ENCODE measurements at regions not wholly inside any gene's neighbourhood (a gene's known extent, or its start where the extent isn't known, plus 50 kb on each side); places are given as distances from the start of the nearest gene placed in this dataset.

DNA sequence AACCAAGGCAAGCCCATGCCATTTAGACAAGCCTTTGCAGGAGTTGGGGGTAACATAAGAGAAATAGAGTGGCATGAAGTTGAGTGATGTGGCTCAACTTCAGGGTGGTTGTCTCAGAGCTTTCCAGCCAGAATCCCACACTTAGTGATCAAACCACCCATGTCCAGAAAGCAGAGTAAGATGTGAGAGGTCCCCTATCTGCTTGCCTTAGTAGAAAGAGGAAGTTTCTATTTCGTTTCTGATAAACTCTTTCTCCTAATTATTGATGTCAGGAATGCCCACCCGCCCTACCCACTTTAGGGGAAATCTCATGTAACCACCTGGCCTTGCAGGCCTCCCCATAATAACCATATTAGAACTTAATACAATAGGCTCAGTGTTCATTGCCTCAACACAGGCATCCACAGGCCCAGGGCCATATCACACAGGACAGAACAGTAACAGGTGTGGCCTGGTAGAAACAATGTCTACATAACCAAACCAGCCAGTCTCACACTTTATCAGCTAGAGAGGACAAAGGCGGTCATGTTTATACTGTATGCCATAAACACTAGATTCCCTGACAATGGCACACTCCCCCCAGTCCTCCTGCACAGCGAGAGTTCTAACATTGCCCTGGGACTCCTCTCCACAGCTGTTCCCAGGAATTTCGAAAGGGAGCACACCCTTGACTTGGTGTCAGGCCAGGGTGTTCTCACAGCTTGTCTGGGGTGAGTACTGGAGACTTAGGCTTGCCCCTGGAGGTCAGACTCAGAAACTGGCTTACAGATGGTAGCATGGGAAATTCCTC, 364.4 kb downstream of the CXCL12 start:
- no peak for DNase-seq

DNA sequence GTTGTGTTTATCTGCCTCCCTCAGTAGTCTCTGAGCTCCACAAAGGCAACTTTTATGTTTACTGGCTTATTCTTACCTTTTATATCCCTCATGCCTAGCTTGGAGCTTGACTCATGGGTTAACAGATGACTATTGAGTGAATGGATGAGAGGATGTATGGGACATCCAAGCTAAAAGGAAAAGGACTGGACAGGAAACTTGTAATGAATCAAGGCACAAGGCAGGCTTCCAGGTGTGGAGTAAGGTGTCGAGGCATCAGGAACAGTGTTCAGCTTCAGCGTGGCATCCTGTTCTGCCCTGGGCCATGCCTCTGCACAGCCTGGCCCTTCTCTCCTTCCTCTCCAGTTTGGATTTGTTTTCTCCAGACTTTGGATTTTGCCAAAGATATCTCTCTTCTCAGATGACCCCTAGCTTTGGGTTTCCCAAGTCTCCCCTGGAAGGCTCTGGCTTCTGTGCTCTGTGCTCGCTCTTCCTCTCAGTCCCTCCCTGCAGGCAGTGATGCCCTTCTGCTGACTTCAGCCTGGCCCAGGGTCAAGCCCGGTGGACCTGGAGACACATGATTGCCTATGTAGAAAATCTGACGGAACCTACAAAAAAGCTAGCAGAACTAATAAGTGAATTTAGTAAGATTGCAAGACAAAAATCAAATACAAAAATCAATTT, 367.3 kb downstream of the CXCL12 start:
- no peak for DNase-seq

DNA sequence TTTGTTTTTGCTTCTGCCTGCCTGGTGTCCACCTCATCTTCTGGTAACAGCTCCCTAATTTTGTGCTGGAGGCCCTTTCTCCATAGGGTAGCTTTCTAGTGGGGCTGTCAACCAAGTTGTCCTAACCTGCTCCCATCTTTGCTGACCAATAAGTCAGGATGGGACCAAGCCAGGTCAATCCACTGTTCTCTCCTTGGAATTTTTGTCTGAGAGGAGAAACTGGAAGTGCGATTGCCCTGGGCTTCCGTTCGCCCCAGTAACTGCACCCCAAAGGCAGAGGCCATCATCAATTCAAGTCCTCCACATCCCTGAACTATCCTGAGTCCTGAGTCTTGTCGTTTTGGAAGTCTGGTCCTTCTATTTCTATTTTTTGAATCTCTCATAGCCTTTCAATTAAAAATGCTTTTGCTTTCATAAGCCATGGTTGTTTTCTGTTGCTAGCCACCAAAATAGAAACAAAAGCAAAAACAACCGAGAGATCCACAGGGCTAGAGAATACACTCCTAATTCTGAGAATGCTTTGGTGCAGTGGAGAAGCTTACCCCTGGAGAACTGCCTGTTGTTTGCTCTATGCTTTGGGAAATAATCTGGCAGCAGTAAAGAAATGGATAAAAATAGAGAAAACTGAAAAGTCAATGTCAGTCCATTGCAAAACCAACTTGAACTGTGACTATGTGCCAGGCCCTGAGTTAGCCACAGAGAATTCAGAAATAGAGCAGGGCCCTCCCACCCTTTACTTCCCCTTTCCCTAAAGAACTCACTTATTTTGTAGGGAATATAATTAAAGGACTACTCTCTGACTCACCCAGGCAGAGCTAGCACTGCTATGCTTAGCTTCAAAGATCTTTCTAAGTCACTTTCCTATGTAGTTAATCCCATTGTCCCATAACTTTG, 368.1 kb downstream of the CXCL12 start:
- DNase-seq: no peak

DNA sequence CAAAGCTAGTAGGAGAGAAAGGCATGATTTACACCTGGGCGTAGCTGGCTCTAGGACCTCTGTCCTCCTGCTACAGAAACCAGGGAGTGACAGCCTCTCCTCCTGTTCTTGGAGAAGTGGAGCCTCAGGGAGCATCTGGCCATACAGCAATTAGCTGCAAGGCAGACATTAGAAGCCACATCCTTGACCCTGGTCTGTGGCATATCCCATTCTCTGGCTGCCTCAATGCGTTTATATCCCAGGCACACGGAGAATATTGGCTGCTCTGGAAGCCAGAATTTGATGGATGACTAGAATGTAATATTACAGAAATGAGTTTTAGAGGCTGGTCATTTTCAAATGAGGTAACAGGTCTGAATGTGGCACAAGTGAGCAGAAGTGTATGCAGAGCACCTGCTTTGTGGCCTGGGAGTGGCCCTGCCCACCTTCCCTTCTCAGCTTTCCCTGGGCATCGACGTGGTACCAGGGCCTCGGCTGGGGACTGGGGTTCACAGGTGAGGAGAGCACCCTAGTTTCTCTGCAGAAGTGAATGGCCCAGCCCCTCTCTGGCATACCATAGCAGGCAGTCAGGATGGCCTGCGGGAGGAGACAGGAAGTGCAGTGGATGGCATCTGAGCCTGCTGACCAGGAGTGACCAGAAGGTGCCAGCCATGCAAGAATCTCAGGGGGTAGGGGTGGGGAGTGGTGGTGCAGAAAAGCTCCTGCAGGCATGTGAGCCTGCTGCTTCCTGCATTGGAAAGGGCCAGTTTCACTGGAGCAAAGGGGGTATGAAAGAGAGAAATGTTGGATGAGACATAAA, 367.2 kb upstream of the ZNF32 start:
- no peak for DNase-seq

DNA sequence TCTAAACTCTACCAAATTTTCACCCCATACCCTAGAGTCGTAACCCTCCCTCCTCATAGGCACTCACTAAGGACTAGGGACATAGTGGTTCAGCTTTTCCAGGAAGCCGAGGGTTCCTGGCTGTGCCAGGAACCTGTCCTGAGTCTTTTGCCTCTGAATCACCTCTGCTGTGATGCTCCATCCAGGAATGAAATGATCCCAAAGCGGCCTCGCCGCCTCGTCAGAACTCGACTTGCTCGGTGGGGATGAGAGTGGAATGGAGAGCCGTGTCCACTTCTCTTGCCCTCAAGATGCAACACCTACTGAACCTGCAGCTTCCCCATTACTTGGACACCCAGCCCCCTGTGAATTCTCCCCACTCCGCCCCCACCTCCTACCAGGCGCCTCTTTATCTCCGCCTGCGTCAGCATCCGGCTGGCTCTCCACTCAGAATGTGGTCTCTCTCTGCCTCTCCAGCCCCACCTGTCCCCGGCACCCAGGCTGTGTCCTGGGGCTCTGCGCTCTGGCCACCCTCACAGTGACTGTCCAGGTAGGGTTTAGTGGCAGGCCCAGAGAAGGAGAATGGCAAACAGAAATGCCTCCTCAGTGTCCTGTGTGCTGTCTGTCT, 366.1 kb upstream of the ZNF32 start:
- DNase-seq: no peak

DNA sequence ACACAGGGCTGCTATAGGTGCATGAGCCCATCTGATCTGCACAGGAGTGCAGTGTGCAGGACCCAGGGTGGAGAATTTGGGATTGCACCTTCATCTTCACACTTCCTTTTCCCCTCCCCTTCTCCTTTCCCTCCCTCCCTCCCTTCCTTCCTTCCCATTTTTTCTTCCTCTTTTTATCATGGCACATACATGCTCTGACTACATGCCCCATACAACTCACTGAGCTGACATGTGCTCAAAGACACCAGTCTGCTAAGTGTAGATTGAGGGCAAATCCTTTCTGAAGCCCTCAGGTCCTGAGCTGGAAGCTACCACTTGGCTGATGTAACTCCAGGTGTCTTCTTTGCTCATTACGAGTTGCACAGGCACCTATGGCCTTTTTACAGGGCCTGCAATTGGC, 365.3 kb upstream of the ZNF32 start:
- no peak for DNase-seq

DNA sequence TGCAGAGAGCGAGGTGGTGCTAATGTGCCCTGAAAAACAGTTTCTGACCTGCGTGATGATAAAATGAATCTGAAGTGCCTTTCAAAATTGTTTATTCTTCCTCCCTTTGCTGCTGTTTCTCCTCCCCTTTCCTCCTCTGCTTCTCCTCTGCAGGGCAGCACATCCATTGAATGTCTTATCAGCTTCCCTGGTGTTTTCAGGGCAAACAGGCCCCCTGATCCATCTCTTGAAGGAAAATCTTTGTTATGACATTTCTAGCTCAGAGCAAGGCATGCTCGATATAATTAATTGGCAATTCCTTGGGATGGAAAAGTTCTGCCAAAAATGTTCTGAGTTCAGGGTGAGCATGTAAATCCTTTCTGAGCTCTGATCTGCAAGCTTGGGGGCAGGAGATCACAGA, 364.2 kb upstream of the ZNF32 start:
- no peak for DNase-seq

DNA sequence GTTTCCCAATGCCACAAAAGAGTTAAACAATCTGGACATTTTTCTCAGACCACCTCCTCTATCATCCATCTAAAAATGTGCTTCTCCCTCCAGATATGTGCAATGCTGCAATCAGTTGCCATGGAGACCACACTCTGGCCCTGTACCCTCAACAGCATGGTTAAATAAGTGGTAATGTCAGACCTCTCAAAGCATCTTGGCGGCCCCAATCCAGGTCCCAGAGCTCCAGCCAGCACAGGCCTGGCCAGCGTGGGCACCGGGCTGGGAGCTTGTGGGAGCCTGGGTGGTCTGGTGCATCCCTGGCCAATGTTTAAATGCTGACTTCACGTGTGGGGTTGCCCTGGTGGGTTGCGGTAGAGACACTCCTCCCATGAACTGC, 362.9 kb upstream of the ZNF32 start:
- DNase-seq: no peak

DNA sequence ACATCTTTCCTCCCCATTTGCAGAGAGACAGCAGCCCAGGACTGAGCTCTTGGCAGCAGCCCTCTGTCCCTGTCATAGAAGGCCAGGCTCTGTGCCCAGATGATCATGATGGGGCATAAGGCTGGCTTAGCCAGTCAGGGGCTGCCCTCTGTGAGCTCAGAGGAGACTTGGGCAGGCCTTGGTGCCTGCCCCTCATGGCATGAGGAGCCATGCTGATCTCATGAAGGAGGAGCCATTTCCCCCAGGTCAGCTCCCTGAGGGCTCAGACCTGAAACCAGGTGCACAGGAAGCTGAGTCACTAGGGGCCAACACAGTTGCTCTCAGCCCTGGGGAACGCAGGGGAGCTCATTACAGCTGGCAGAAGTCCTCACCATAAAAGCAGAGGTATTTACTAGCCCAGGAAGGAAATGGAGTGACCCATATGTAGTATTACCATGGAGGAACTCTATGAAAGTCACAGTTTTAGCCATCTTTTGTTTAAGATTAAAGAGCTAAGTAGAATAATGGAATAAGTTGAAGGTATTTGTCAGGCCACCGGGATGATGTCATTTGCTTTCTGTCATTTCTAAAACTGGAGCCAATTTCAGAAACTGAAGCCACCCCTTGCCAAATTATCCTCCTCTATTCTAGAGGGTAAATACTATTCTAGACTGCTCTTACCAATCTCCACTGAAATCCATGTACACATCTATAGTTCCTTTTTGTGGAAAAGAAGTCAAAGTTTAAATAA, 362.4 kb upstream of the ZNF32 start:
- DNase-seq: no peak

DNA sequence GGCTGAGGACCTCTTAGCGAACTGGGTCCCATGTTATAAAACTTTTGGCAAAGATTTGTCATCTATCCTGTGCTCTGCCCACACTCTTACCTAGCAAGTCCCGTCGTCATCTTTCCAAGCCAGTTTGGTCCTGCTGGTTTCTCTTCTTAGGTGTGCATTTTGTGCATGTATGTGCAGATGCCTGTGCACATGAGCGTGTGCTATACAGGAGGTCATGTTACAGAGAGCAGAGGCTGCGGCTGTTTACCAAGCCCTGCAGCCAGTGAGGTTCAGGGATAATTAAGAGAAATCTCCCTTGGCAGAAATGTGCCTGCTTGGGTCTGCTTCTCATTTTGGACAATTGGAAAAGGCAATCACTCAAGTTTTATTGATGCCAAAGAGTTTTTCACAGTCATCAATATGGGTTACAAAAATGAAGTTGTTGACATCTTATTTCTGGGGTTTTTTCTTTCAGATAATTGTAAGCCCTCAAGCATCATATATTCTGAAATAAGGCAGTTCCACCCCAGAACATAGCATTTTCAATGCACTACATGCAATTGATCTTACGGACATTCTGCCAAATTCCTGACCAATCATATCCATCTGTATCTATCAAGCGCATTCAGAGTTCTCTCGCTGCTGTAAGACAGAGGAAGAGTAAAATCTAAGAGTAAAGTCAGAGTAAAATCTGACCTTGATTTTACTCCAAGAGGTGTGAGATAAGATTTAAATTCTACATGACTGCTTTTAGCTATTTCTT, 361.4 kb upstream of the ZNF32 start:
- DNase-seq: peak; percentile 22

DNA sequence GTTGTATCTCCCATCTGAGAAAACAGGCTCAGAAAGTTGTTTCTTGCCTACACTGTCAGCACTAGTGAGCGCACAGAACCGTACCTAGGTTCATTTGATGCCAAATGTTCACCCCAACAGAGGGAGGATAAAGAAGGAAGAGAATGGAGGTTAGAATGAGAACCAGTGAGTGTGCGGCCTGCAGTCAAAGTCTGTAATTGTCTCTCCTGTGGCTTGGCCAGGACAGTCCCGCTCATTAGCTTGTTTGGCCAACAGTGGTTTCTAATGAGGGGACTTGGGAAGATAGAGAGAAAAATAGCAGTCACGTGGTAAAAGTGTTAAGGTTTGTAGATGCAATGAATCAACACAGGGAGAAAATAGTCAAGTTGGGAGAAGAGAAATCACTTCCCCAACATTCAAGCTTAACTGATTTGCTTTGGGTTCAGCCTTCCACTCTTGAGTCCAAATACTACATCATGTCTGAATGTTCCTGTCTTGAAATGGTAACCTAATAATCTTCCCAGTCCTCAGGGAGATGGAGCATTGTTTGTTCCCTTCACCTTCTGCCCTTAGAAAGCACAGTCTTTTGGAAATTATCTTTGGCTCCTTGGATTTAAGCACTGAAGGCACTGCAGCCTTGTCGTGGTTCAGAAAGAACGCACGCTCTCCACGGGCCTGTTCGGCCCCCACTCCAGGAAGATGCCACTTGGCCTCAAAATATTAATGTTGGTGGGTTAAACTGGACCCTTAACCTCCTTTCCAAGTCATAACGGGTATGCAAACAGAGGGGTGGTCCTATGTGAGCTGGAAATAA, 360.4 kb upstream of the ZNF32 start:
- DNase-seq: no peak

DNA sequence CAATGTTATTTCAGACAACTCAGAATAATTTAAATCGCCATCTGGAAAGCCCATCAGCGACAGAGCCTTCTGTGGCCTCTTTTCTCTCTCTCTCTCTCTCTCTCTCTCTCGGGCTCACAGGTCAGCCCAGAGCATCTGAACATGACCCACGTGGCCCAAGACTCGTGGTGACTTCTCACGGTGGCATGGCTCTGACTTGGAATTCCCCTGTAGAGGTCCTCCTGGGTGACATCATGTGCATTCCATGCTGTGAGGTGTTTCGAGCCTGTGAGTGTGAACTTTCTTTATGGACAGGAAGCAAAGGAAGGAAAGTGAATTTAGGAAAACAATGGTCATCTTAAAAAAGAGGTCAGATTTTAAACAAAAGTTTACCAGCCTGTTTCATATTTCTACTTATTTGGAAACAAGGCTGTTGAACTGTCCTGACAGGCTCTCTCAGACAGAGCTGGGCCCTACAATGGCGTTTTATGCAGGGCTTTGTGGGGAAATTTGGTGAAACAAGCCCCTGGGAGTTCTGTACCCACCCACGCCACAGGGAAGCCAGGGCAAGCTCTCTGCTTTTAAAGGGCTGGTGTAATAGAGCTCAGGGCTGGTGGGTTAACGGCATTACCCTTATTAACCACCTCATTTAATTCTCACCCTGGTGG, 359.7 kb upstream of the ZNF32 start:
- DNase-seq: peak; percentile 23

DNA sequence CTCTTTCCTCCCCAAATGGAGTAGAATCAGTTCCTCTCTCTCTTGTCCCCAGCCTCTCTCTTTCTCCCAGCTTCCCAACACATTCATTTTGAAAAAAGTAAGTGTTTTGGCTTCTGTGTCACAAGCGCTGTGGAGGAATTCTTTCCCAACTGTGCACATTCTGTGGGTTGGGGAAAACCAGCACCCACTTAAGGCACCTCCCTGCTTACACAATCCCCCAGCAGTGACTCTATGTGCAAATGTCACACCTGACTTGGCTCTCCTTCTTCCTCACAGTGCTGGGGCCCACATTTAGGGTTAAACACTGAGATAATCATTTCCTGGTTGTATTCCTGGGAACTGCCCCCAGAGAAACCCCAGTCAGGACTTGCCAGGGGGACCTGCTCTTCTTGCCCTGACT, 358.1 kb upstream of the ZNF32 start:
- no peak for DNase-seq

DNA sequence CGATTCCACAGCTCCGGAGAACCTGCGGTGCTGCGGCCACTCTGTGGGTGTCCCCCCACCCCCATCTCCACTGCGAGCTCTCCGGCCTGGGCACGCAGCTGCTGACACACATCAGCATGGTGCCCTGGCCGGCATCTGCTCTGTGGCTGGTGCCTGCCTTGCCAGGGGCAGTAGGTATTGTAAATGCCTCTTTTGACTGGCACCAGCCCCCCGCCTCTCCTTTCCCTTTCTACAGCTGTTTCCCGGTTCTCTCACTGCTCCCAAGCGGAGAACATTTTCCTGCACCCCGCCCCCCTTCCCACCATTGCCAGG, 357.1 kb upstream of the ZNF32 start:
- no peak for DNase-seq

DNA sequence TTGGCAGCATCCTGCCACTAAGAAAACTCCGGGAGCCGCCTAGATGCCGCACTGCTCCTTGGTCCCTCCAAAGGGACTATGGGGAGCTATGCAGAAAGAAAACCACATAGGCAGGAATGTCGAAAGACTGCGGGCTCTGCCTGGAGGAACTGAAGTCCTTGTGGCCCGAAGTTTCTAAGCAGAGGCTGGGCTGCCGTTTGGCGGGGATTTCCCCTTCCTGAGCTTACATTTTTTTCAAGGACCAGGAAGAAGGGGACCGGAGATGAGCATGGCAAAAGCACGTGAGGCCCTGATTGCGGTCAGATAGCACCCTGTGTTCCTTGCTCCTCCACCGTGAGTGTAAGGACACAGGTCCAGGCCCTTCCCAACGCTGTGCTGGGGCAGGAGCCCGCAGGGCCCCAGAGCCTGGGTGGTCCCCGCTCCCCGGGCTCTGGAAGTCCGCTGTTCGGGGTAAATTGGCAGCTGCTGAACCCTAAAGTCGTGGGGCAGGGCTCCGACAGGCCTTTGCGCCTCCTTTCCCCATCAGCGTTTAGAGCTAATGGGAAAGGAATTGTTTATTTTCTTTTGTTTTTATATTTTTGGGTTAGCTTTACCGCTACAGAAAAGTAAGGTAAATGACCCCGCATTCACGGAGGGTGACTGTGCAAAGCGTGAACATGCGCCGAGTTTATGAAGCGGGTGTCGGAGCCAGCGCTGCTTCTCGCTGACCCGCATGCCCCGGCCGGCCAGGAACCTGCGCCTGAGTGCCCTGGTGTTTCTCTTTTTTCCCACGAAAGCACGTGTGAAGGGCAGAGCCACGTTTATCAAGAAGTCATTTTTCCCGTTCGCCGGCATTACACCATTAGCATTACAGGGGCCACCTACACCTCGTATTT, 356.5 kb upstream of the ZNF32 start:
- no peak for DNase-seq

DNA sequence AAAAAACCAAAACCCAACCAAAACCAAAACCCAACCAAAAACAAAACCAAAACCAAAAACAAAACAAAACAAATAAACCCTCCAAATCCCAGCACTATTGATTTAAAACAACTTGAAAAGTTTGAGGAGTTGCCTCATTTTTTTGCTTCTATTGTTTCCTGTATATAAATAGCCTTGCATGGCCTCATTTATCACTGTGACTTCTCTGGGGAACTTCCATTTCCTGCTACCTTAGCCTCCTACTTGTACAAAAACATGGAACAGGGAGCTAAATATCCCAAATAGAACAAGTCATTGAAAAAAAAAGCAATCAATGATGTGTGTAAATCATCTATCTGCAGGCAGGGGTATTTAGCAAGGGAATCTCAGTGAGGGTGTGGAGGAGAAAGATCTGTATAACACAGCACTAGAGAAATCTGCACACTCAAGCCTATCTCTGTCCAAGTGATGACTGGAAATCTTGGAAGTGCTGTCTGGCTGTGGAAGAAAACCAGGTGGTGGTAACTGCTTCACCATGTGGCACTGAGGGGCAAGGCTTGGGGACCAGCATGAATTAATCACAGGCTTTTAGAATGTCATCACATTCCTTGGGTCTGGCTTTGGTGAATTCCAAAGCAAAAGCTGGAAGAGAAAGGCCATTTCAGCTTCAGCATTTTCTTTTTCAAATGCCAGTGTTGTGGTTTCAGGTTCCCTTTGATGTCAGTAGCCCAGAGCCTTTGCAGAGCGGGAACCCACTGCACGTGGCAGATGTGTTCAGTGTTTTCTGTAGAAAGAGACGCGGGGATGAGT, 349.5 kb upstream of the ZNF32 start:
- peak; percentile 92 for DNase-seq

DNA sequence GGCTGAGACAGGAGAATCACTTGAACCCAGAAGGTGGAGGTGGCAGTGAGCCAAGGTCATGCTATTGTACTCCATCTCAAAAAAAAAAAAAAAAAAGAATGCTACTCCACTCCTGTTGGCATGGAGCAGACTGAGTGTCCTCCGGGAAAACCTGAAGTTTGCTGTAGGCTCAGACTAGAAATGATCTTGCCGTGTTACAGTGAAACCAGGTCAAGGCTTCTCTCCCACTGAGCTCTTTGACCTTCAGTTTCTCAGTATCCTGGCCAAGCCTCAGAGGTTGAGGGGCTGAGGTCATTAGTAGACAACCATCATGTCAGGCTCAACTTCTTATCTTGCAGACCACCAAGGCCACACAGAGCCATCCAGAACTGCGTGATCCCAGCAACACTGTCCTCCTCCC, 348.6 kb upstream of the ZNF32 start:
- DNase-seq: no peak

DNA sequence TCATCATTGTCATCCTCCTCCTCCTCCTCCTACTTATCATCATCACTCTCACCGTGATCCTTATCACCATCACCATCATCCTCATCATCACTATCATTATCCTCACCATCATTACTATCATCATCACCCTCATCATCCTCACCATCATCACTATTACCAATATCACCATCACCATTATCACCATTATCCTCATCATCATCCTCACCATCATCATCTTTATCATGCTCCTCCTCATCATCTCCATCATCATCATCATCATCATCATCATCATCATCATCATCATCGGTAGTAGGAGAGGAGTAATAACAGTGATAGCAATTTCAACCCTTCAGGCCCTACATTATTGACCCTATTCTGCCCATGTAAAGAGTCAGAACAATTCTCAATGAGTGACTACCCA, 345.9 kb upstream of the ZNF32 start:
- DNase-seq: no peak
